ENCODE measurements at regions not wholly inside any gene's neighbourhood (a gene's known extent, or its start where the extent isn't known, plus 50 kb on each side); places are given as distances from the start of the nearest gene placed in this dataset.

GRCh38 chr5:8752595-8752994, 793.3 kb downstream of the SEMA5A start:
- Histone ChIP-seq H3K4me2 (ENCODE audit: low read length) (no peak overlapping the region), H3K27ac (ENCODE audit: low read depth, low read length) (no peak overlapping the region), H3K27me3 (ENCODE audit: insufficient read depth, low read length) (no peaks in the 10 kb centered on the region), H3K9me2 (ENCODE audit: insufficient read depth) (no peaks in the 10 kb centered on the region), H3K79me2 (ENCODE audit: insufficient read depth, low read length) (no peaks in the 10 kb centered on the region), H3K36me3 (ENCODE audit: control insufficient read depth in 1 of 2, insufficient read depth in 2 of 2, low read length in 2 of 2) (no peaks in the 10 kb centered on the region), H3K9me3 (ENCODE audit: control insufficient read depth in 1 of 2, insufficient read depth in 1 of 2, low read depth in 1 of 2, low read length in 2 of 2) (peaks cover 4 to 33% of the 10 kb centered on the region in 2 experiments; a peak in 2 of 4 replicates), H3K4me3 (replicated peaks in 1 of 2; ENCODE audit: low read depth in 1 of 2, low read length in 2 of 2) (no peak overlapping the region), H4K20me1 (ENCODE audit: insufficient read depth) (no peaks in the 10 kb centered on the region), H3K4me1 (ENCODE audit: control insufficient read depth in 1 of 2, insufficient read depth in 2 of 2, low read length in 2 of 2) (no peaks in the 10 kb centered on the region), H2AFZ (ENCODE audit: low read depth, low read length, poor library complexity, severe bottlenecking) (no peak overlapping the region), H3K9ac (ENCODE audit: low read length) (no peak overlapping the region)
- no TSS peak for BruUV-seq (replicated peaks)
- DNase-seq (ENCODE audit: low read depth, low spot score) (no peak), ATAC-seq (no peak)
- RAD21 ChIA-PET (ENCODE audit: low non-redundant PET in 1 of 2, low total read pairs in 2 of 2, uncharacterized antibody in 2 of 2, unreplicated experiment in 2 of 2) = no interaction called here
- intact Hi-C loops (cut with micrococcal nuclease) = no loop called here
- POLR2A ChIA-PET = no interaction called here
- CTCF ChIA-PET = no interaction called here
- no peak for TF ChIP-seq CTCF (IDR thresholded peaks at IDR 0.05 in 2 of 3, conservative IDR thresholded peaks at IDR 0.05 in 1 of 3; ENCODE audit: borderline replicate concordance in 1 of 3, insufficient read depth in 1 of 3, low read depth in 2 of 3, low read length in 2 of 3)
- no peak for TF ChIP-seq EGR1 (IDR thresholded peaks at IDR 0.05; ENCODE audit: low read depth)
- TF ChIP-seq EZH2phosphoT487 (IDR thresholded peaks at IDR 0.05; ENCODE audit: borderline replicate concordance) = no peak
- no peak for TF ChIP-seq TCF7L2 (IDR thresholded peaks at IDR 0.05; ENCODE audit: borderline replicate concordance, extremely low read depth, insufficient read depth, insufficient read length)
- TF ChIP-seq ATF3 (IDR thresholded peaks at IDR 0.05) = no peak
- TF ChIP-seq POLR2A (IDR thresholded peaks at IDR 0.05; ENCODE audit: borderline replicate concordance, extremely low read depth, insufficient read depth, insufficient read length) = no peak
- no peak for TF ChIP-seq ZBTB33 (IDR thresholded peaks at IDR 0.05; ENCODE audit: extremely low read depth, insufficient replicate concordance, low read length)
- no peak for TF ChIP-seq REST (IDR thresholded peaks at IDR 0.05; ENCODE audit: low read depth)
- no peak for TF ChIP-seq RAD21 (IDR thresholded peaks at IDR 0.05; ENCODE audit: low read depth)
- no peak for TF ChIP-seq CEBPB (IDR thresholded peaks at IDR 0.05; ENCODE audit: low read depth)
- TF ChIP-seq FOSL1 (IDR thresholded peaks at IDR 0.05; ENCODE audit: low read depth) = no peak
- TF ChIP-seq POLR2AphosphoS5 (IDR thresholded peaks at IDR 0.05; ENCODE audit: low read depth, low read length) = no peak
- no peak for TF ChIP-seq ZFX (IDR thresholded peaks at IDR 0.05)
- TF ChIP-seq SRF (IDR thresholded peaks at IDR 0.05; ENCODE audit: low read depth) = no peak
- TF ChIP-seq YY1 (IDR thresholded peaks at IDR 0.05; ENCODE audit: extremely low read depth, insufficient replicate concordance, low read depth, low read length) = no peak
- no peak for TF ChIP-seq EZH2 (IDR thresholded peaks at IDR 0.05)
- no peak for TF ChIP-seq CBX3 (IDR thresholded peaks at IDR 0.05; ENCODE audit: low read depth)
- no peak for TF ChIP-seq ZNF274 (IDR thresholded peaks at IDR 0.05; ENCODE audit: low read depth, low read length)
- TF ChIP-seq SIN3A (IDR thresholded peaks at IDR 0.05; ENCODE audit: low read depth) = no peak
